ENCODE measurements at regions not wholly inside any gene's neighbourhood (a gene's known extent, or its start where the extent isn't known, plus 50 kb on each side); places are given as distances from the start of the nearest gene placed in this dataset.

- no peak for DNase-seq
- no peaks in the 10 kb centered on the region for H3K27me3 Mint-ChIP-seq (ENCODE audit: low read depth in 2 of 2)
These were observed 419.5 kb upstream of the CELF4 start for GRCh38 chr18:37985126-37985525.

GRCh38 chr18:37980556-37980955, 415.0 kb upstream of the CELF4 start:
- no peaks in the 10 kb centered on the region for H3K4me1 Mint-ChIP-seq
- intact Hi-C loops (cut with micrococcal nuclease) = no loop called here
- TF ChIP-seq CTCF (IDR thresholded peaks at IDR 0.05) = no peak

More at GRCh38 chr18:37985126-37985525, 419.5 kb upstream of the CELF4 start:
- Histone ChIP-seq H3K27ac (ENCODE audit: low read length) (no peak overlapping the region), H3K9me3 (ENCODE audit: control insufficient read depth, insufficient read depth, low read length) (no peaks in the 10 kb centered on the region), H3K4me3 (ENCODE audit: low read length) (no peak overlapping the region), H3K36me3 (ENCODE audit: control insufficient read depth, insufficient read depth, low read length) (no peaks in the 10 kb centered on the region), H3K4me1 (ENCODE audit: control insufficient read depth, insufficient read depth, low read length) (no peaks in the 10 kb centered on the region), H3K27me3 (ENCODE audit: control insufficient read depth, insufficient read depth, low read length) (no peaks in the 10 kb centered on the region)
- no peak overlapping the region for H3K4me3 Mint-ChIP-seq
- H3K36me3 Mint-ChIP-seq = no peaks in the 10 kb centered on the region
- H3K4me1 Mint-ChIP-seq = no peaks in the 10 kb centered on the region
- ATAC-seq = no peak
- 74% methylated on average over 4 of the region's 5 CpGs for WGBS (ENCODE audit: insufficient coverage)
- peaks cover 12 to 16% of the 10 kb centered on the region in 2 donors for H3K9me3 Mint-ChIP-seq
- no peak overlapping the region for H3K27ac Mint-ChIP-seq
- intact Hi-C loops (cut with micrococcal nuclease) = no loop called here
- no peak for TF ChIP-seq CTCF (IDR thresholded peaks at IDR 0.05)

GRCh38 chr18:37975446-37975845, 409.8 kb upstream of the CELF4 start:
- ATAC-seq (no peak), DNase-seq (no peak)
- H3K4me3 ChIP-seq (ENCODE audit: low read length) = no peak overlapping the region
- Mint-ChIP-seq H3K36me3 (no peaks in the 10 kb centered on the region), H3K9me3 (peaks cover 10 to 14% of the 10 kb centered on the region in 2 donors), H3K4me3 (no peak overlapping the region), H3K4me1 (no peaks in the 10 kb centered on the region), H3K27ac (no peak overlapping the region), H3K27me3 (ENCODE audit: low read depth in 2 of 2) (no peaks in the 10 kb centered on the region)
- H3K27me3 ChIP-seq (ENCODE audit: control insufficient read depth, insufficient read depth, low read length) = no peaks in the 10 kb centered on the region
- no peak overlapping the region for H3K27ac ChIP-seq (ENCODE audit: low read length)
- H3K4me1 ChIP-seq (ENCODE audit: control insufficient read depth, insufficient read depth, low read length) = no peaks in the 10 kb centered on the region
- no peaks in the 10 kb centered on the region for H3K36me3 ChIP-seq (ENCODE audit: control insufficient read depth, insufficient read depth, low read length)
- intact Hi-C loops (cut with micrococcal nuclease) = no loop called here
- H3K9me3 ChIP-seq (ENCODE audit: control insufficient read depth, insufficient read depth, low read length) = no peaks in the 10 kb centered on the region
- 86% methylated on average over 1 of the region's 1 CpG for WGBS (ENCODE audit: insufficient coverage)
- no peak for TF ChIP-seq CTCF (IDR thresholded peaks at IDR 0.05)

More at GRCh38 chr18:37980556-37980955, 415.0 kb upstream of the CELF4 start:
- no peaks in the 10 kb centered on the region for H3K36me3 Mint-ChIP-seq
- peaks cover 7 to 14% of the 10 kb centered on the region in 2 donors for H3K9me3 Mint-ChIP-seq
- Histone ChIP-seq H3K4me3 (ENCODE audit: low read length) (no peak overlapping the region), H3K27ac (ENCODE audit: low read length) (no peak overlapping the region), H3K36me3 (ENCODE audit: control insufficient read depth, insufficient read depth, low read length) (no peaks in the 10 kb centered on the region), H3K9me3 (ENCODE audit: control insufficient read depth, insufficient read depth, low read length) (no peaks in the 10 kb centered on the region), H3K4me1 (ENCODE audit: control insufficient read depth, insufficient read depth, low read length) (no peaks in the 10 kb centered on the region), H3K27me3 (ENCODE audit: control insufficient read depth, insufficient read depth, low read length) (no peaks in the 10 kb centered on the region)
- no peak overlapping the region for H3K4me3 Mint-ChIP-seq
- H3K27ac Mint-ChIP-seq = no peak overlapping the region
- DNase-seq (no peak), ATAC-seq (no peak)
- no peaks in the 10 kb centered on the region for H3K27me3 Mint-ChIP-seq (ENCODE audit: low read depth in 2 of 2)

- intact Hi-C loops (cut with micrococcal nuclease) = no loop called here
- Mint-ChIP-seq H3K36me3 (no peaks in the 10 kb centered on the region), H3K27ac (no peak overlapping the region), H3K27me3 (ENCODE audit: low read depth in 2 of 2) (no peaks in the 10 kb centered on the region), H3K4me1 (no peaks in the 10 kb centered on the region), H3K9me3 (peaks cover 10 to 17% of the 10 kb centered on the region in 2 donors), H3K4me3 (no peak overlapping the region)
- ATAC-seq (no peak), DNase-seq (no peak)
- no peaks in the 10 kb centered on the region for H3K4me1 ChIP-seq (ENCODE audit: control insufficient read depth, insufficient read depth, low read length)
- H3K27me3 ChIP-seq (ENCODE audit: control insufficient read depth, insufficient read depth, low read length) = no peaks in the 10 kb centered on the region
- no peaks in the 10 kb centered on the region for H3K36me3 ChIP-seq (ENCODE audit: control insufficient read depth, insufficient read depth, low read length)
- no peak for TF ChIP-seq CTCF (IDR thresholded peaks at IDR 0.05)
- H3K4me3 ChIP-seq (ENCODE audit: low read length) = no peak overlapping the region
- H3K9me3 ChIP-seq (ENCODE audit: control insufficient read depth, insufficient read depth, low read length) = no peaks in the 10 kb centered on the region
- WGBS (ENCODE audit: insufficient coverage) = no CpG with 5 or more reads among the region's 1 CpG
- no peak overlapping the region for H3K27ac ChIP-seq (ENCODE audit: low read length)
These were observed 401.7 kb upstream of the CELF4 start for GRCh38 chr18:37967261-37967660.
